Activated CD4-positive, alpha-beta T cell treated with anti-CD3 and anti-CD28 coated beads for 24 hours (primary cell): ENCODE measurements at regions not wholly inside any gene's neighbourhood (a gene's known extent, or its start where the extent isn't known, plus 50 kb on each side); places are given as distances from the start of the nearest gene placed in this dataset.

Experiments used
- DNase-seq, 2 donors: peaks; one replicate each; pipeline ENCODE4 v3.0.0-alpha.2; 2020; ENCODE audit warnings: low read depth in 2 of 2

DNA sequence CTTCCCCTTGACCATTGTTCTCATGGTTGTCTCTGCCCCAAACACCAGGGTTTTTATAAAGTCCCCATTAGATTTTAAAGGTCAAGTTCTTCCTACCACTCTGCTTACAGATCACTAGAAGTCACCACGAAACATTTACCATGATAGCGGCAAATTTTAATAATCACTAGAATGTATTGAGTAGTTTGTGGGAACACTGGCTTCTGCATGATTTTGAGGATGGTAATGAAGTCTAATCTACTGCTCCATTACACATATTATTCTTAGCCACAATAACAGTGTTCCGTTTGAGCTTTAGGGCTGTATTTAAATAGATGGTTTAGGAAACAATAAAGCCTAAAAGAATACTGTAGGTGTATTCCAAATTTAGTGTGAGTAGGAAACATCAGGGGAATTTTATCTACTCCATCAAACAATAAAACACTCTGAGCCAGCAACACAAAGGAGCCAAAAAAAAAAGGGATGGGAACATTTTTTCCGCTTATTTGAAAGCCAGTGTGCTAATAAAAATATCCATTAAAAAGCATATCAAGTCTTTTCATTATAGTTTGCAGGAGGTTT lies 49.7 kb downstream of the KLF12 start:
- no peak for DNase-seq

DNA sequence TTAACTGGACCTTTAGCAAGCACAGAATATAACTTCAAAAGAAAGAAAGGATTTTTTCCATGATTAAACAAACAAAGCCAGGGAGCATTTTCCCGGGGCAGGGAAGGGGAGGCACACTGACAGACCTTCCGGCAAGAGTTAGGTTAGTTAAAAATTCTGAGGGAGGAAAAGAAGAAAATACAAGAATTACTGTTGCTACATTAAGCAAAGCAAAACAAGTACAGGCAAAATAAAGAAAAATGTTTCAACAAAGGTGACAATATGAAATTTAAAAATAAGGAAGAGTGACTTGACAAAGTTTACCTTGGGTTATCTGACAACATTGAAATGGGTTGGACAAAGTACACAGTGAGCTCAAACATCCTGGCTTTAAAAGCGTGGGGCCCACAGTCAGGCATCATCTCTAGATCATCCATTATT lies 51.5 kb downstream of the KLF12 start:
- no peak for DNase-seq

DNA sequence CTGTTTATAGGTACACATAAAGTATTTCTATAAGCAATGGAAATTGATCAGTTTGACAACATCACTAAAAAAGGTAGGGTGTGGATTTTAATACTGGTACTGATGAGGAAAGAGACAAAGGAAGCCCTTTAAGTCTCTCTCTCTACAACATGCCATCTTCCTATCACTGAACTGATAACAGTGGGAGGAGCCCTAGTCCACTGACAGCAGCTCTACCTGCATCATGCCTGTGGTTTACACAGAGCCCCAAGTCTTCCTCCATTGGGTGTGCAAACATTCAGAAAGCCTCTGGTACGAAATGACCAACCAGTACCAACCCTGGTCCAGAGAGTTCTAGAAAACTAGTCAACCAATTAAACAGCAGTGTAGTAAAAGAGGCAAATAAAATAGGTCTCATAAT lies 53.4 kb downstream of the KLF12 start:
- DNase-seq, result no peak

DNA sequence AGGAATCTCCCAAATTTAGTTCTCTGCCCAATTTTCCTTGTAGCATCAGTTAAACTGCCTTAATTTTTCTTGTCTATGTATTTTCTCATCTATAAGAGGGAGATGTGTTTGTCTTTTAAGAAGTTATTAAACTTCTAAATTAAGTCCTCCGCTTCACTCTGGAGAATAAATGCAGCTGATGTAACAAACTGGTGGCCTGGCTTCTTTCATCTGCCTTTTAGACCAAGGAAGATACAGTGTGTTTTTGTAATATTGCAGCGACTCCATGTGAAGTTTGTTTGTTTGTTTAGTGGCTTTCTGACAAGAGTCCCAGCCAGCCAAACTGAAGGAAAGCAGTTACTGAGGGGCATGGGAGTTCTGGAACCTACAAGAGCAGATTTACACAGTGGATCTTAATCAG lies 56.4 kb downstream of the KLF12 start:
- no peak for DNase-seq

DNA sequence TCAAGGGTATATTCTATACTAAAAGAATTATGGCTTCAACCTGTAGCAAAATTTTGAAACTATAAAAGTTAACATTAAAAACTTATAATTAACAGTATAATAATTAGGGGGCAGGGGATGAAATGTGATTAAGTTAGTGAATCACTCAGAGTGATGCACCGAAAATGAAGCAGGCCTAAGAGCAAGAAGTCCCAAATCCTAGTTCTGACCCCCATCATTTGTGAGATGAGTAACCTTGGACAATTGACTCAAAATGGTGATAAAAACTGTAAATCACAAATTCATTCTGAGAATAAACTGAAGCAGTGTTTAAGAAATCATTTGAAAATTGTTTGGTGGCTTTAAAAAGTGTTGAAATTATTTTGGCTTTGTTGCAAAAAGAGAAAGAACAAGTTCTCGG lies 56.8 kb downstream of the KLF12 start:
- no peak for DNase-seq

DNA sequence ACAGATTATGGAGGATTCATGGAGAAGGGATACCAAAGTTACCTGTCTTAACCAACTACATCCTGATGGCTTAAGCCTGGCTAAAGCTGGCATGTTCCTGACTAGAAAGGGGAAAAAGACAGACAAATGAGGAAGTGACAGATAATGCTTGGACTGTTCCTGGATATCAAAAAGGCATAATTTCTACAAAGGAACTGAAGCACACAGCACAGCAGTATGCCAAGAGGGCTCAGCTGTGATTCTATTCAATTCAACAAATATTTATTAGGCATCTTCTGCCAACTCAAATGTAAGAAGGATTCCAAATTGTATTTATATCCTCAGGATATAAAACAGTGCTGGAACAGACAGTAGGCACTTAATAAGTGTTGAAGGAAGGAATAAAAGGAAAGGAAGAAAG lies 59.5 kb downstream of the KLF12 start:
- DNase-seq, result no peak

DNA sequence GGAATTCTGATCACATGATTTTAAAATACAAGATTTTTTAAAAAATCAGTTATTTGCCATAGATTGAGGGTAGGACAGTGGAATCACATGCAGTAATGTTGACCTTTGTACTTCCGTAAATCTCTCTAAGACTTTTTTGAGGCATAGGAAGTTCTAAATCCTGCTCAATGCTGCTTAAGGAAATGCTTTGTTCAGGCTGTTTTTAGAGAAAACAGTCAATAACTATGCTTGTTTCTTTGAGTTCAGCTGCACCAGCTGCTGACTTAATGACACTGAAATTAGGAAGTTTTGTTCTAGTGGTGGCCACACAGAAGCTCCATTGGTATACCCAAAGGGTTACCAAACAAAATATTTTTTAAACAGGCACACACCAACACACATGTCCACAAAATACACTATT lies 60.9 kb downstream of the KLF12 start:
- DNase-seq, result no peak

DNA sequence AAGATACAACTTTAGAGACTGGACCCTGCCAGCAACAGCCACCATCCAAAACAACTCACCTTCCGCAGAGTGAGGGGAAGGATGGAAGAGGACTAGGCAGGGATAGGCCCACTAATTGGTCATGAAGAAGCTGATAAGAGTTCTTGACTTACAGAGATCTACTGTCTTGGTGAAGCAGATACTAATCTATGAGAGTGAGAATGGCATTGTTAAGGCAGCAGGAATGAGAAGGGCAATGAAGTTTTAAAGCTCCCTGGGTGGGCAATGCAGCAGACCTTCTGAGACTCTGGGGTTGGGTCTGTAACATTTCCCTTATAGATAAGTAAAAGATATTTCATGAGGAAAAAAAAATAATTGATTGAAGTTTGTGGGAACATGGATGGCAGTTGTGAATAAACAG lies 63.7 kb downstream of the KLF12 start:
- no peak for DNase-seq

DNA sequence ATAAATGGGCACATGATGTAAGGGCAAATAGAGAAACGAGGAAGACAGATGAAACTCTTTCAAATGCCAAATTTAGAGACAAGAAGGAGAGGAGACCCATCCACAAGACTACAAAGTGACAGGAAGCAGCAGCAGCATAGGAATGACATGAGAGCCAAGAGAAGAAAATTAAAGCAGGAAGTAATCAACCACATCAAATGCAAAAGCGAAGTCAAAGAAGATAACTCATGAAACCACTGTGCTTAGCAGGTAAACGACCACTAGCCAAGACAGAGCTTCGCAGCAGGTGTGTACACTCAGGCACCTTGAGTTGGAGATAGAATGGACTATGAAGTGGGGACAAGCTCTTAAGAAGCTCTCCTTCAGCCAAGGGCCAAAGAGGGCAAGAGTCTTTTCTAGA lies 64.1 kb downstream of the KLF12 start:
- no peak for DNase-seq

DNA sequence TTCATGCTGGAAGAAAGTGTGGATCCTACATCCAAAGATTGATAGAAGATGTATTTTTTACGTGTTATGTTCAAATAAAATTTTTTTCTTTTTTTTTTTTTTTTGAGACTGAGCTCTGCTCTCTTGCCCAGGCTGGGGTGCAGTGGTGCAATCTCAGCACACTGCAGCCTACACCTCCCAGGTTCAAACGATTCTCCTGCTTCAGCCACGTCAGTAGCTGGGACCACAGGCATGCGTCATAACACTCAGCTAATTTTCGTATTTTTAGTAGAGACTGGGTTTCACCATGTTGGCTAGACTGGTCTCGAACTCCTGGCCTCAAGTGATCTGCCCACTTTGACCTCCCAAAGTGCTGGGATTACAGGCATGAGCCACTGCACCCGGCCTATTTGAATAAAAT lies 65.7 kb downstream of the KLF12 start:
- no peak for DNase-seq

DNA sequence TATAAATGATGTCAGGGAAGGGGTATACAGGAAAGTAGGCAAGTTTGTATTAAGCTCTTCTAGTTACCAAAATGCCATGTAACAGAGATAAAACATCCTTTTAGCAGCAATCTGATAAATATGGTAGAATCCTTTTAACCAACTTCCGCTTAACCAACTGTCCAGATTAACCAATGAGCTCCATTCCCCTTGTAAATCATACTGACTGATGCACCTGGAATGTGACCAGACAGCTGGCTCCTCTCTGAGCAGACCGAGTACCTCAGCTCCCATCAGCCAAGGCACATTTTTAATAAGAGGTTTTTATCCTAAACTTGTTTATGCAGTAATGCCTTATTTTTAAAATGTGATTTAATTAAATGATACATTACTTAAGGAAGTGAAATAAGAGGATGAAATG lies 66.4 kb downstream of the KLF12 start:
- no peak for DNase-seq

DNA sequence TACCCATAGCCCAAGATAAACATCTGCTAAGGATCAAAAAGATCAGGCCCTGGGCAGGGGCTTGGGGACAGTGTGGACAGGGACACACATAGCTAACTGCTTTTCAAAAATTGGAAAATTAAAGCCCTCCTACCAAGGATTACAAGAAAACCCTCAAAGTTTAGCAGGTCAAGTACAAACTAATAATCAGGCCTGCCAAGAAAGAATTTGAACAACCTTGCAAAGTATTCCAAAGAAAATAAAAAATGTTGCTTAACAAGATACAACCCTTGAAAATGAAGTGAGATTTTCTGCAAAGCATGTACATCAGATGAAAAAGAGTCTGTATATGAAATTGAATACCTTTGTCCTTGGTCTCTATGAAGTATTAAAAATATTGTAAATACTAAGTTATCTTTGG lies 67.3 kb downstream of the KLF12 start:
- no peak for DNase-seq

DNA sequence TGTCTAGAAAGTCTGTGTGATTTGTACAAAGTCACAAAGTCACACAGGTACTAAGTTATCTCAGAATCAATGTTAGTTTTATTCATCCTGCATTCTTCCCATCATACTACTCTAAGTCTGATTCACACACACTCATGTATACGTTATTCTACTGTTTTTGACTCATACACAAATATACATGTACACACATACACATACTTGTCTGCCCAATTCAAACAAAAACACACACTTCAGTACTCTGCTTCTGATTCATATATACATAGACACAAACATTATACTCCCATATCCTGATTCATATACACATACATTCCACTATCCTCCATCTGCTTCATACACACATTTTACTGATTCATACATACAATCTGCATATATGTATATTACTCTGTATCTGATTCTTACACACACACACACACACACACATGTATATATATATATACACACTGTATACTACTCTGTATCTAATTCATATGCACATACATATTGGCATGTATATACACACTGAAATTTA lies 69.3 kb downstream of the KLF12 start:
- no peak for DNase-seq

DNA sequence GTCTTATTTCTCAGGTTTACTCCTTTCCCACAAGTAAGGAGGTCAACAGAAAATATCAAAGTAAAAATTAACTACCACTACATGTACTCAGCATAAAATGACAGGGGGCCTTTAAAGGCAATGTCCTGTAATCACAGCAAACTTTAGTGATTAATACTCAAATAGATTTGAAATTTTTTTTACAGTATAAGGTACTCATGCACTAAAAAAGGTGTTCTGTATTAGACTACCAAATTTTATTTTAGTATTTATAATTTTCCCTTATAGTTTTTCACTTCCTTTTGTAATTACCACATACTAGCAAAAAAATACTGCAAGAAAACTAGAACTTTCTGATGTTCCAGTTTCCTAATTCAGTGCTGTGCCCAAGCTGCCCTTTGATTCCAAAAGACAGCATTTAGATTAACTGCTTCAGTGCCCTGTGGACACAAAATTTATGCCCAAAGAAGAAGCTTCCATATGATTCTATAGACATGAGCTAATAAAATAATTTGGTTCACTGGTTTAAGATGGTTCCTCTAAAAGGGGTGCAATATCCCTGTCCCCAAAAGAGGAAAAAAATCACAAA lies 70.6 kb downstream of the KLF12 start:
- no peak for DNase-seq

DNA sequence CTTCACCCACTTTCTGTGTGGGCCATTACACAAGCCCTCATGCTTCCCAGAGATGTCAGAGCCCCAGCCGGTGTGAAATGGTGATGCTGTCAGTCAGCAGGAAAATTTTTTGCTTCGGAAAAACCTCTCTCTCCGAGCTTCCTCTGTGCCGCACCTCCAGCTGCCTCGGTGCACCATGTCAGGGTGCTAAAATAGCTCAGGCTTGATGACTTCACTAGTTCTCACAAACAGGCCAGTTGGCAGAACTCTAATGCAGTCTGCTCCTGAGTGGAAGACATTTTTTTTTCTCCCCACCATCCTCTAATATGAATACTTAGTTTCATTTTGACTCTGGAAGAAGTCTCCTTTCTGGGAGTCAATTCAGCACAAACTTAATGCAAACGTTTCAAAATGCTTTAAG lies 71.3 kb downstream of the KLF12 start:
- no peak for DNase-seq

DNA sequence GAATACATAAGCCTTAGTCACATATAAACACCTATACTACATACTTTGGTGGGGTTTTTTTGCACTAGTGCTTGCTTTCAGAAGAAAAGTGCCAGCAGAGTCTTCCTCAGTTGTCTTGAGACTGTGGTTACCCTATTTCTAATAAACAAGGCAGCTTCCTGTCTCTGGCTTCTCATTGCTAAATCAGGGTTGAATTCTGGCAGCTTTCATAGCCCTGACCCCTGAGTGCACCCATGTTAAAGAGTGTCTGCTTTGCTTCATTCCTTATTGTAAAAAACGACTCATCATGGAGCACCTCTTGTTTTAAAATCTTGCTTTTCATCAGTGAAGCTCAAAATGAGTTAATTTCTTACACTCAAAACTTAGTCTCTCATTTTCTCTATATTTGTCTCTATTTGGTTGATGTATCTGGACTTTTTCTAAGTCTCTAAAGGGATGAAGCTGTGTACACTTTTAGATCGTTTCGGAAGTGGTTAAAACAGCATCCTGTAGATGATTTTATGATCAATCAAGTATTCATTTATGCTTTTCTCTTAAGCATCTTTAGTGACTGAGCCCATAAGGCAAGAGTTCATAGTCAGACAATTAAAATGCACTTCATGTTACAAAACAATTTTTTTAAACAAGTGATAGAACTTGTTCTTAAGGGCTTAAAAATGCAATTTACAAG lies 72.1 kb downstream of the KLF12 start:
- no peak for DNase-seq

DNA sequence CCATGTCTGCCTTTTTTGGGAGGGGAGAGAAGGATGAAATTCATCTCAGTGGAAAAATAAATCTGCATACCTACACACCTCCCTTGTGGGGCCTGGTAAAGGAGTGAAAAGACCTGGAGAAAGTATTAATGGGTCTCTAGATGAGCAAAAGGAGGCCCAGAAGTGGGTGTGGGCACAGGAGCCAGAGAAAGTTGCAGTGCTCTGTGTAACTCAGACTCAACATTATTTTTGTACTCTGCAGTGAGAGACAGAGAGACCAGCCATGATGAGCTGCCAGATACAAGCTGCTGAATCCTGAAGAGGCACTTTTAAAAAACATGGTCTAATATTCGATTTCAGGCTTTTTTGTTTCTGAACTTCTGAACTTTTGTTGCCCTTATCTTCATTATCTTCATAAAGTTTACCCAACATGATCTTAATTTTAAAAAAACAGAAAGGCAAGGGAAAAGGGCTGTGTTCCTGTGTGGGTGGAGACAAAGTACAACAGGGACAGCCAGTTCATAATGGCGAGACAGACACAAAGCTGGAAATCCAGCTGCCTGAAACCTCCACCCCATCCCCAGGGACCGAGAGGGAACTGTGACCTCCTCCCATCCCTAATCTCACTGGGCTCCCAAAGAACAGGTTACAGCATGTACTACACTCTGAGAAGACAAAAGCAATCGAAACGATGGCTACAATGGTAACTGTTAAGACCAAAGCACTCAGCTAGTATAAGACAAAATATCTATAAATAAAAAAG lies 77.2 kb downstream of the KLF12 start:
- no peak for DNase-seq

DNA sequence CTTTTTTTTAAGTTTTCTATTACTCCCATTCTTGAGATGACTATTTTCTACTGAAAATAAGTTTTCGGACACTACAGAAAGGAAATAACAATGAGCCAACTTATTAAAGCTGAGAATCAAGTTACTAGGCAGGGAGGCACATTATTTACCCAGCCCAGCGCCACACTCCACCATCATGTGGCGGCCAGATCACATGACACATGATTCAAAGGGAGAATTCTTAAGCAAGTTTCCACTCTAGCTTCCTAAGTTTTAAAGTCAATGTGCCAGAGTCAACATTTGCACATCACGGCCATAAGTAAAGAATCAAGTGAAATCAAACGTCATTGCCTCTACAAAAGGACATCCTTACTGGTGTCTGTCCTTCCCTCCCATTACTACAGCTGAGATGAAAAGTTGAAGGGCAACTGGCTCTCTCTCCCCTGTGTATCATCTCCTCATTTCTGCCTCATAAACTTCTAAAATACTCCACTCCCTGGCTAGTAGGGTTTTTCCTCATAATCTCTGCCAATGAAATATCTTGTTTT lies 81.7 kb downstream of the KLF12 start:
- no peak for DNase-seq

DNA sequence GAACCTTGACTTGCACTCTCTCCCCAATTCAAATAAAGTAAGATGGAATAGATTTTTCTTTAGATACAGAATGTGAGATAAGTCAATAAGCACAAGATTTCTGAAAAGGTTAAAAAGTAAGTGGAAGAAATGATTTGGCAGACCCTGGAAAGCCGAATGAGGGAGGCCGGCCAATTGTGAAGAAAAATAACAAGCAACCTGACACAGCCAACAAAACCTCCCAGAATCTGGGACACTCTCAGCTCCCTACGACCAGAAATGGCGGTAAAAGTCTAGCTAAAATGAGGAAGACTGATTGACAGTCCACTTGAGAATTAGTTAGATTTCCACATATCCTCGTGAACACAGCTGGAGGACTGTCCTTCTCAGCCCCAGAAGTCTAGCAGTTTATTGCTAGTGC lies 85.4 kb downstream of the KLF12 start:
- DNase-seq, result no peak

DNA sequence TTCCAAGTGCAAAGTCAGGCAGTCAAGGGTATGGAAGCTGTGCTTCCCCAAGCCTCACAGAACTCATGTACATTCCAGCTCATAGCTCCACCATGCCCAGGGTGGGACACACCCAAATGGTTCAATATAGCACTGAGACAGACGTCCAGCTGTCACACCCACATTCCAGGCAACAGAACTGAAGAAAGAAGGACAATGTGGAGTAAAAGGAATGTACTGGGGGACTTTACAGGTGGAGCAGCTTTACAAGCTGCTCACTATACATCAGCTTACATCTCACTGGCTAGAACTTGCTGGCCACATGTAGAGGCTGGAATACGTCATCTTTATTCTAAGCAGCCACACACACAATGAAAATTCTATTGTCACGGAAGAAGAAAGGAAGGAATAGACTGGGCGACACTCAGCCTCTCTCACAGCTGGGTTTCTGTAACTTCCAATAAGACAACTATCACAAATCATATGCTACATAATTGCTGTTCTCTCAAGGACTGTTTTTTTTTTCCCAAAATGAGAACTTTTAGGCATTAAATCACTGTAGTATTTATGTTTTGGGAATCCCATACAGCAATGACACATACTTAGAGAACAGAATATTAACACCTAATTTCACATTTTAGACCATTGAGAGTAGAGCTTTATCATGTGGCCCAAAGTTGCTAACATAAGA lies 86.1 kb downstream of the KLF12 start:
- no peak for DNase-seq

DNA sequence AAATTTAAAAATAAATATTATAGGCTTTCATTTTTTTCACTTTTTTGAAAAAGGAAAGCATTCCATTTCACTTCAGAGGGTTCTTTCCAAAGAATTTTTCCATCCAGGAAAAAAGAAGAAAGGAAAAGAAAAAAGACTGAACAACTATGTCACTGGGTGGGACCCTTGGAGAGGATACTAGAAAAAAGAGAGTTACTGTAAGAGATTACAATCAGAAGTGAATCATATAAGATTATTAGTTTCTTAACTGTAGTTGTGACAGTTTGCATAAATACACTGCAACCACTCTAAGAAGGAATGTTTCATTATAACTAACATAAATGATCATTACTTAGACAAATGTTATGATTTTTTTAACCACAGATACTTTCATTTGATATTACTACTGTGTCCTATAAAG lies 87.8 kb downstream of the KLF12 start:
- DNase-seq, result no peak

DNA sequence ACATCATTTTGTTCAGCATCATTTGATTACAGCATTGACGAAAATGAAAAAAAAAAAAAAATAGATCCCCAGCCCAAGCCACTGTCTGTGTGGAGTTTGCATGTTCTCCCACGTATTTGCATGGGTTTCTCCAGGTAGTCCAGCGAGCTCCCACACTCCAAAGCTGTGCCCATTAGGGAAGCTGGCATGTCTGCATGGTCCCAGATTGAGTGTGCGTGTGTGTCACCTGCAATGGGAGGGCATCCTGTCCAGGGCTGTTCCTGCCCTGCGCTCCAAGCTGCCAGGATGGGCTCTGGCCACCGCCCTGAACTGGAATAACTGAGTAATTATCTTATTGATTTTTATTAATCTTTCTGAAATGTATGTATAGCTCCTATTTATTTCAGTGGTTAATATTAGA lies 88.6 kb downstream of the KLF12 start:
- DNase-seq, result no peak
